ENCODE measurements at regions not wholly inside any gene's neighbourhood (a gene's known extent, or its start where the extent isn't known, plus 50 kb on each side); places are given as distances from the start of the nearest gene placed in this dataset.
A peak's percentile ranks its signal among the peaks of the same experiment; 100 is the strongest.

GRCh38 chr5:115396081-115396480 is 99.6 kb upstream of the CCDC112 start:
- Histone ChIP-seq H4K20me1 (ENCODE audit: insufficient read depth, low read length) (no peaks in the 10 kb centered on the region), H3K9me3 (ENCODE audit: control insufficient read depth, insufficient read depth, low read length) (no peaks in the 10 kb centered on the region), H3K27ac (ENCODE audit: insufficient read depth, low read length) (no peak overlapping the region), H3K56ac (ENCODE audit: extremely low read depth, insufficient read depth, low read length) (no peak overlapping the region), H3K4me3 (ENCODE audit: insufficient read depth, low read depth, low read length) (no peak overlapping the region), H2BK15ac (ENCODE audit: low read depth, low read length) (no peak overlapping the region), H4K8ac (ENCODE audit: low read depth in 2 of 2, low read length in 2 of 2) (peak overlapping the region in 1 of 2 experiments; percentile 12; a peak in 1 of 4 replicates), H2AFZ (replicated peaks; ENCODE audit: low read length, poor library complexity) (no peak overlapping the region), H3K36me3 (ENCODE audit: control insufficient read depth, insufficient read depth, low read length) (no peaks in the 10 kb centered on the region), H4K91ac (ENCODE audit: insufficient read depth, low read depth, low read length) (no peak overlapping the region), H4K5ac (ENCODE audit: low read depth, low read length) (no peak overlapping the region), H3K18ac (ENCODE audit: low read depth, low read length) (no peak overlapping the region), H2BK5ac (ENCODE audit: low read depth, low read length, poor library complexity, severe bottlenecking) (no peak overlapping the region), H2AK9ac (replicated peaks; ENCODE audit: low read depth, low read length, poor library complexity) (no peak overlapping the region), H3K4me2 (ENCODE audit: low read depth, low read length) (no peak overlapping the region), H3K27me3 (ENCODE audit: control insufficient read depth, insufficient read depth, low read length) (no peaks in the 10 kb centered on the region), H3K9me1 (ENCODE audit: insufficient read depth, low read length) (no peaks in the 10 kb centered on the region), H3K14ac (replicated peaks; ENCODE audit: low read depth, low read length) (no peak overlapping the region), H2BK20ac (ENCODE audit: low read depth, low read length) (peak overlapping the region; percentile 49; the same call in 1 of the 2 replicates), H3K4me1 (ENCODE audit: control insufficient read depth, insufficient read depth, low read length) (no peaks in the 10 kb centered on the region; the same call in 1 of the 2 replicates), H2AK5ac (ENCODE audit: low read depth, low read length) (no peak overlapping the region), H3K23ac (ENCODE audit: low read depth, low read length) (peak overlapping the region; percentile 52; the same call in 1 of the 2 replicates), H2BK120ac (ENCODE audit: low read depth, low read length) (no peak overlapping the region), H3K9ac (ENCODE audit: low read depth, low read length) (no peak overlapping the region), H3K79me1 (ENCODE audit: low read depth in 1 of 2, low read length in 2 of 2) (no peaks in the 10 kb centered on the region), H3K4ac (ENCODE audit: low read depth, low read length) (no peak overlapping the region)
- no CpG with 5 or more reads among the region's 2 CpGs for WGBS, 2 experiments (ENCODE audit: extremely low coverage in 2 of 2, insufficient read length in 1 of 2)
- CTCF ChIA-PET, result no interaction called here
- no TSS peak for BruUV-seq (replicated peaks)
- intact Hi-C loops (cut with micrococcal nuclease), result no loop called here
- dilution Hi-C loops (cut with HindIII; ENCODE audit: low sequenced_read_pairs, unreplicated experiment), result no loop called here
- TF ChIP-seq NFE2L2 (IDR thresholded peaks at IDR 0.05; ENCODE audit: low read depth, low read length) (no peak), CHD1 (IDR thresholded peaks at IDR 0.05; ENCODE audit: low read depth, low read length) (no peak), FOS (IDR thresholded peaks at IDR 0.05; ENCODE audit: low read depth, low read length) (no peak), RAD21 (IDR thresholded peaks at IDR 0.05; ENCODE audit: low read length) (no peak), CEBPB (IDR thresholded peaks at IDR 0.05; ENCODE audit: low read depth, low read length) (no peak), BHLHE40 (IDR thresholded peaks at IDR 0.05; ENCODE audit: low read depth, low read length) (no peak)
- DNase-seq (no peak), ATAC-seq (ENCODE audit: low read depth) (no peak)
- POLR2A ChIA-PET (ENCODE audit: unreplicated experiment), result no interaction called here
- in situ Hi-C loops (cut with MboI; ENCODE audit: low sequenced_read_pairs), result no loop called here

Measured in IMR-90 (cell line).